ENCODE measurements at regions not wholly inside any gene's neighbourhood (a gene's known extent, or its start where the extent isn't known, plus 50 kb on each side); places are given as distances from the start of the nearest gene placed in this dataset.
"Not testable (repeated sequence)": the region's sequence is repeated elsewhere in the genome, so short reads cannot be mapped to it uniquely, and the experiment has no call there.

GRCh38 chr5:13143214-13143613 lies 801.3 kb downstream of the DNAH5 start:
- TF ChIP-seq CTCF (IDR thresholded peaks at IDR 0.05; ENCODE audit: low read depth, low read length, missing control alignments) = no peak
- no peak for DNase-seq (ENCODE audit: extremely low read depth, low read depth)
- H3K4me3 ChIP-seq (replicated peaks; ENCODE audit: low read depth, low read length) = no peak overlapping the region

- no peak for DNase-seq (ENCODE audit: extremely low read depth, low read depth)
- no peak overlapping the region for H3K4me3 ChIP-seq (replicated peaks; ENCODE audit: low read depth, low read length)
- TF ChIP-seq CTCF (IDR thresholded peaks at IDR 0.05; ENCODE audit: low read depth, low read length, missing control alignments) = no peak
Measured at GRCh38 chr5:13133951-13134350, 810.5 kb downstream of the DNAH5 start.

- no peak overlapping the region for H3K4me3 ChIP-seq (replicated peaks; ENCODE audit: low read depth, low read length)
- TF ChIP-seq CTCF (IDR thresholded peaks at IDR 0.05; ENCODE audit: low read depth, low read length, missing control alignments) = no peak
- no peak for DNase-seq (ENCODE audit: extremely low read depth, low read depth)
Measured at GRCh38 chr5:13115476-13115875, 829.0 kb downstream of the DNAH5 start.

- no peak overlapping the region for H3K4me3 ChIP-seq (replicated peaks; ENCODE audit: low read depth, low read length)
- no peak for TF ChIP-seq CTCF (IDR thresholded peaks at IDR 0.05; ENCODE audit: low read depth, low read length, missing control alignments)
- DNase-seq (ENCODE audit: extremely low read depth, low read depth) = no peak
Measured at GRCh38 chr5:13108265-13108664, 836.2 kb downstream of the DNAH5 start.

GRCh38 chr5:13107537-13107936 lies 837.0 kb downstream of the DNAH5 start:
- no peak for TF ChIP-seq CTCF (IDR thresholded peaks at IDR 0.05; ENCODE audit: low read depth, low read length, missing control alignments)
- H3K4me3 ChIP-seq (replicated peaks; ENCODE audit: low read depth, low read length) = no peak overlapping the region
- DNase-seq (ENCODE audit: extremely low read depth, low read depth) = no peak

- no peak for DNase-seq (ENCODE audit: extremely low read depth, low read depth)
- TF ChIP-seq CTCF (IDR thresholded peaks at IDR 0.05; ENCODE audit: low read depth, low read length, missing control alignments) = no peak
- H3K4me3 ChIP-seq (replicated peaks; ENCODE audit: low read depth, low read length) = no peak overlapping the region
Measured at GRCh38 chr5:13081116-13081515, 863.4 kb downstream of the DNAH5 start.

GRCh38 chr5:13072936-13073335 lies 871.6 kb downstream of the DNAH5 start:
- not testable (repeated sequence) for DNase-seq (ENCODE audit: extremely low read depth, low read depth); H3K4me3 ChIP-seq (replicated peaks; ENCODE audit: low read depth, low read length)
